ENCODE measurements at regions not wholly inside any gene's neighbourhood (a gene's known extent, or its start where the extent isn't known, plus 50 kb on each side); places are given as distances from the start of the nearest gene placed in this dataset.

GRCh38 chr9:107625383-107625984 is 135.9 kb upstream of the KLF4 start:
- DNase-seq: no peak

DNA sequence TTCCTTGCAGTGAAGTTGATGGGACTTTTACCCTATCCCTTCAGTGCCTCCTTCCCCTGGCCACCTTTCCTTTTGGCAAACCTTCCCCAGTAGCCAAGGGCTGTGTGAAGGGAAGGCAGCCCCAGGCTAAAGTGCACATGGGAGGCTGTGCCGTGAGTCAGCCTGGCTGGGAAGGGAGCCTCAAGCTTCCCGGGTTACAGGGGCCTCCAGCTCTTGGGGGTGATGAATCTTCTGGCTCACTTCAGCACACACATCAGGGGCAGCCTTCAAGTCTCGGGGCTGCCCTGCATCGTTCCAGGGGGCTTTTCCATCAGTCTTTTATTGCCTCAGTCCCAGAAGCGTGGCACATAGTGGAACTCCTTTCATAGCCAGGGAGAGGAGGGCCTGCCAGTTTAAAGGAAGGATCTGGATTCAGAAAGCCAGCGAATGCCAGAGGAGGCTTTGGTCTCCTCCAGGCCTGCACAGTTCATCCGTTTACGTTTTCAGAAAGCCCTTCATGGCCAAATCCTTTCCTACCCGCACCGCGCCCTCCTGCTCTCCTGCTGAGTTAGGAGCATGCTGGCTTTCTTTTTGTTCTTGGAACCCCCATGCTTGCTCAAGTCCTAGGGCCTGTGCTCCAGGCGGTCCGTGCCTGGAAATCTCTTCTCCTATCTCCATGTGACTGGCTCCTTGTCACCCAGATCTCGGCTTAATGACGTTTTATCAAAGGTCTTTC is 134.8 kb upstream of the KLF4 start:
- peak; percentile 59 for DNase-seq

- DNase-seq: no peak
Observed at GRCh38 chr9:107621436-107621835, 131.9 kb upstream of the KLF4 start.

DNA sequence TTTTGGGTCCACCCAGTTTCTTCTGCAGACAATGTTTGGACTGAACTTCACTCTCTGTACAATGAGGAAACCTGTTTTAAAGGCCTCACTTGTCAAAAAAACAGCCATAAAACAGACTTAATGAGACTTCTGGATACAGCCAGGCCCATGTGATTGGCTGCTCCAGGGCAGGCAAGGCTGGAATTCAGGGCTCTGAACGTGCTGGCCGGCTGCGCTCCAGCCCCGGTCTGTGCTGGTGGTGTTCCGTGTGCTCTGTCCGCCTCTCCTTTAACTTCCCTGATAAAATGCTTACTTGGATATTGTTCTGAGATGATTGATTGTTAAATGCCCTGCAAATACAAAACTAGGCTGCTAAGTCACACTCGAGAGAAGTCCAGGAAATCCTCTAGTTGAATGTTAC is 131.2 kb upstream of the KLF4 start:
- DNase-seq: peak; percentile 48

GRCh38 chr9:107620236-107620635 is 130.7 kb upstream of the KLF4 start:
- DNase-seq: no peak

DNA sequence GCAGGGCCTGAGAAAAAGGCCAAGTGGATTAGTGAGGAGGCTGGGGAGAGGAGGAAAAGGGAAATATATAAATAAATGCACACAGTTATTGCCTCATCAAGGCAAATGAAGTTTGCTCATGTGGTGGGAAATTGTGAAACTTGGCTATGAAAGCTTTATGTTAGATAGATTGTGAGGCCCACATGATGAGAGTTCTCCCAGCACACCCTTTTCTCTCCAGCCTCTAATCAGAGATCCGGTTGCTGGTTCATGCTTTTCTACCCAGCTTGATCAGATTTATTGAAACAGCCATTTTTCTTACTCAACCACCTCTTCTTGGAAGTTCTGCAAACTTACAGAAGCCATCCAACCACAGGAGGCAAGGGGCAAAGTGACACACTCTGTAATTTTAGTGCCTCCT is 125.8 kb upstream of the KLF4 start:
- DNase-seq: no peak

- no peak for DNase-seq
Observed at GRCh38 chr9:107614765-107615164, 125.2 kb upstream of the KLF4 start.

DNA sequence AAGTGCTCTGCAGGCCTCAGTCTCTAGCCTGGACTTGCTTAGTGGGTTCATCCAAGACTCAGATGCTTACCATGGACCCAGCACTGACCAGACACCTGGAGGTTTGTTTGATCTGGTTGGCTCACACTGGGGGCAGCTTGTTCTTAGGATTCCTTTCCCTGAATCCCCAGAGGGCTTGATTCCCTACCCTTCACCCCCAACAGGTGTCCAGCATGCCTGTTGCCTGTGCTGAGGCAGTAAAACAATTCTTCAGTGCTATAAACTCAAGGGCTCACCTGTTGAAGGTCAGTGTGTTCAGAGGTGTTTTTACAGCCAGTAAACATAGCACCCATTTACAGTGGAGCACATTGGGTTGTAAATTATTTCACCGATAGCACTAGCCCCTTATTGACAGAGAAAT is 123.8 kb upstream of the KLF4 start:
- DNase-seq: no peak

DNA sequence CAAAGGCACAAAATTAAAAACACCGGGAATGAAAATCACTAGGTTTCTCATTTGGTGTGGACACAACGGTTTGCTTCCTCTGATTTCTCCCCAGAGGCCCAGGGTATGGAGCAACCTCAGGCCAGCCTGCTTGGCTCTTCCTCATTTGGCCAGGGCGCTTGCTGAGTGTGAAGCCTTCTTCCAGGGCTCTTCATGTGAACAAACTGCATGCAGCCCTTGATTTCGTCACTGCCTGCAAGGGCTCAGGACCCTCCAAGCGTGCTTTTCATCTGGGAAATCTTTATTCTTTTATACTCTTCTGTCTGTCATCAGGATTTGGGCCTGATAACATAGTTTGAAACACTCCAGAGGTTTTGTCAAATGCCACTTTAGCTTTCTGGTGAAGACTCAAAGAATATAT is 122.6 kb upstream of the KLF4 start:
- DNase-seq: no peak

- DNase-seq: no peak
Observed at GRCh38 chr9:107609547-107609946, 120.0 kb upstream of the KLF4 start.

DNA sequence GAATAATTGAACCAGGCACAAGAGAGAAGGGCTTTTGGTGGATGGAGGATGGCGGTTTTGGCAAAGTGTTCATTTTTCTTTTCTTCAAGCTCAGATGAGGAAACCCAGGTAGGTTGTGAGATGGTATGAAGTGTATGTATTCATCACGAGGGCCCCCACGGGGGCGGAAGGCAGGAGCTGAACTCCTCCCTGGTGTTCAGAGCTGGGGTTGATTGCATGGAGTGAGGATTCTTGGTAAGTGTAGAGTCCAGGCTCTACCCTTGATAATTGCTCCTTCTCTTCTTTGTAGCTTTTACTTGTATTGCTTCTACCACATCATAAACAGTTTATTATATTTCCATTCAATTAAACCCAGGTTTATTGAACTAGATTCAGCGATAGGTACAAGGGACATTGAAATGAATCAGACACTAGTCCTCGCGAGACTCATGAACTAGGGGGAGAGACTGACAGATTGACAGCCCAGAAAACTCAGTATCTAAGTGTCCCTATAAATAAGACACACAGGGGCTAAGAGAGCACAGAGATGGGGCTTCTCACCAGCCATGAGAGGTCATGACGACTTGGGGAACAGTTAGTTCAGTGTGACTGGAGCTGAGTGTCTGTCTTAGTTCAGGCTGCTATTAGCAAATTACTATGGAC is 116.7 kb upstream of the KLF4 start:
- no peak for DNase-seq

DNA sequence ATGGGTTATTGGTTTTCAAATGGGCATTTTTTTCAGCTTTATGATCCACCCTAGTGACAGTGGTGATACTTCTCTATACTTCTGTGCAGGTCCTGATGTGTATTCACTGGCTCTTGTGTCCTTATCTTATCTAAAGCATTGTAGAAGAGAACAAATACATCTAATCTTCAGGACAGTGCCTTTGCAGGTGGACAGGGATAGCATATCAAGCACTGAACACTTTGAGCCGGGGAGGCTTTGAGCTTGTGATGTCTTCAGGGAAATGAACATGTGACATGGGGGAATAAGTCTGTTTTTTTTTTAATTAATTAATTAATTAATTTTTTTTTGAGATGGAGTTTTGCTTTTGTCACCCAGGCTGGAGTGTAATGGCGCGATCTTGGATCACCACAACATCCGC is 115.5 kb upstream of the KLF4 start:
- no peak for DNase-seq

DNA sequence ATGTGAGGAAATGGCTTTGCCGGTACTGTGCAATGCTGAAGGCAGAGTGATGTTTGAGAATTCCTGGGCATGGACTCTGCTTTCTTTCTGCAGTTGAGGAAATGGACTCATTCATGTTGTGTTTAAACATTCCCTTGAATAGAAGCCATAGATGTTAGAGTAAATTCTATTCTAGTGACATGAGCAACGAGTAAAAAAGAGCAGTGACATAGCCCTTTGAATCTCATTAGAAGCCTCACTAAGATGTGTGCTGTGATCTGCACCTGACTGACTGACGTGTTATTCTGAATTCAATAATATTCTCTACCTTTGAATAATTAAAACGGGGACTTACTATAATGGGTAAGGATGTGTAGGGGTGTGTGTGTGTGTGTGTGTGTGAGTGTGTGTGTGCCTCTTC is 113.7 kb upstream of the KLF4 start:
- DNase-seq: no peak

- DNase-seq: no peak
Observed at GRCh38 chr9:107600060-107600573, 110.5 kb upstream of the KLF4 start.

DNA sequence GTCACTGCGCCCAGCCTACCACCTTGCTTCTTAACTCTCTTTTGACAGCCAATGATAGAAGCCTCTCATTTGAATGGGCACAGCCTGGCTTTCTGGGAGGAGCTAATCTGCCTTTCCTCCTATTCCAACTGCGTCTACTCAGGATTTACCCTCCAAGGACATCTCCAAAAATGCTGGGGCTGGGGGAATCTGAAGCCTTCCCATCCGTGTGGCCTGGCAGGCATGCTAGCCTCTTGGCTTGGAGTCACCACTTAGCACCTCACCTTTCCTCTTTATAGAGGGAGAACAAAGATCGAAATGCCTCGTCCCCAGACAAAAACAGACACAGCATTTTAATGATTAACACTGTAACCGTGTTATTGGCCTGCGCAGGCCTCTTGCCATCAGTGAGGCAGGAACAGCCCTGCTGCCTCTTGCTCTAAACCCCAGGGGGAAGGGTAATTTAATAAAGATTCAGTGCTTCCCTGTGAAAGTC is 108.2 kb upstream of the KLF4 start:
- DNase-seq: no peak

DNA sequence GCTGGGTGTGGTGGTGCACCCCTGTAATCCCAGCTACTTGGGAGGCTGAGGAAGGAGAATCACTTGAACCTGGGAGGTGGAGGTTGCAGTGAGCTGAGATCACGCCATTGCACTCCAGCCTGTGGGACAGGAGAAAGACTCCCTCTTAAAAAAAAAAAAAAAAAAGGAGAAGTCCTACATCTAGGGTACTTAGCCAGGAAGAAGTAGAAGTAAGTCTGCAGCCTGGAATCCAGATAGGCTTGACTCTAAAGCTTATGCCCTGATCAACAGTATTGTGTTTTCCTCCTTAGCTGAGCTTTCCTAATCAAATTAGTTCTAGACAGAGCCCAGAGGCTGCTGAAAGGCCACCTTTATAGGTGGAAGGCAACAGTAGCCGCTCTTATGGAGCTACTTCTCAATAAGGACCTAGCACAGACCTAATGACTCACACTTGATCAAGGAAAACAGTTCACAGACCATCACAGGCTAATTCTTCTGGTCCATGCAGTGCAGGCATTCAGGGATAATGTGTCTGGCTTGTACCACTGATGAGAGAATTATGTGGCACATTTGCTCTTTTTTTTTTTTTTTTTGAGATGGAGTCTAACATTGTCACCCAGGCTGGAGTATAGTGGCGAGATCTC is 105.5 kb upstream of the KLF4 start:
- no peak for DNase-seq

- DNase-seq: no peak
Observed at GRCh38 chr9:107593224-107593870, 103.8 kb upstream of the KLF4 start.

DNA sequence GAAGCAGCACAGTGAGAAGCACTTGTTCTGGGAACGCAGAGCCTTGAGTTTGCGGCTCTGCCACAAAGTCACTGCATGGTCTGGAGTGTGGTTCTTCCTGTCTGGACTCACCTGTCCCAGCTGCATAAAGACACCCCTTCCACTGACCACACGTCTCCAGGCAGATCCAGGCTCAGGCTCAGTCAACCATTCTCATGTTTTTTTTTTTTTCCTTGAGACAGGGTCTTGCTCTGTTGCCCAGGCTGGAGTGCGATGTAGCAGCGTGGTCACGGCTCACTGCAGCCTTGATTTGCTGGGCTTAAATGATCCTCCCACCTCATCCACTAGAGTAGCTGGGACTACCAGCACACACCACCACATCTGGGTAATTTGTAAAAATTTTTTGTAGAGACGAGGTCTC is 102.9 kb upstream of the KLF4 start:
- no peak for DNase-seq

- no peak for DNase-seq
Observed at GRCh38 chr9:107591781-107592180, 102.2 kb upstream of the KLF4 start.

- DNase-seq: peak; percentile 4
Observed at GRCh38 chr9:107588393-107588792, 98.8 kb upstream of the KLF4 start.

DNA sequence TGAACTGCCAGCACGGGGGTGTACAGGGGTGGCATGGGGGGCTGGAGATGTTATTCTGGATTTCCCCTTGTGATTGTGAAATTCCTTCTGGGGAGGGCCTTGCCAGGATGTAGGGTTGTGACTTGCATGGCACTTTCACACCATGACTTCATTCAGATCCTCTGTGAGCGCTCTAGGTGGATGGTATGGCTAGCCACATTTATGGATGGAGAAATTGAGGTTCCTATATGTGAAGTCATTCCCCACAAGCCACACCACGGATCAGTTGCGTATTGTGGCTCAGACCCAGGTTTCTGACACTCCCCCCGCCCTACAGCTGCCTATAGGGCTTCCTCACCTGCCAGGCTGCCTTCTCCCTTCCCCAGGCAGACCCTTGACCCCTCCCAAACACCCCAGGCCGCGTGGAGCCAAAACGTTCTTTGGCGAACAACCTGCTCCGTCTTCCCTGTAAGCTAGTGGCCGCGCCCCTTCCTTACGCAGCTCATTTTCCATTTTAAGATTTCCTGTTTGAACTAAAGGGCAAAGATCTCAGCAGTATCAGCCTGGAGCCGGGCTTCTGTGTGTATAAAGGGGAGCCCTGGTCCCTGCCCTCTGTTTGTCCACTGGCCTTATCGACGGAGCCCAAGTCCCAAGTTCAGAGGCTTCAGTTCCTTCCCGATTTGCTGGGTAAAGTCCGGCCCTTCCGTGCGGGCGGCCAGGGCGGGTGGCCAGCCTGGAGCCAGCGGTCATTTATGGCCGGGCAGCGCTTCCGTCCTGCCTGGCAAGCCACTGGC is 97.8 kb upstream of the KLF4 start:
- DNase-seq: peak; percentile 27

DNA sequence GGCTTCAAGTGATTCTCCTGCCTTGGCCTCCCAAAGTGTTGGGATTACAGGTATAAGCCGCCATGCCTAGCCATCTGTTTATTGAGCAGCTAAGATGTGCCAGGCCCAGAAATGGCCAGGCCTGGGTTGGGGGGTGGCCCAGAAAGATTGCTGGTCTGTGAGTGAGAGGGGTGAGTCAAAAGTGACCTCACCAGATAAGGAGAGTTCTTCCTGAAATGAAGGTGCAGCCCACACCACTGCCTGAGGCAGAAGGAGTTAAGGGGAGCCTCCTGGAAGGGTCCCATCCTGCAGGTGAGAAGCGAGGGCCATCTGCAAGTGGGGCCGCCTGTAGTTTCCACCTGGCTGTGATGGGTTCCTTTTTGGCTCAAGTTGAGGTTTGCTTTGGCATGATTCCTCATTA is 96.9 kb upstream of the KLF4 start:
- DNase-seq: peak; percentile 4
